ENCODE measurements at regions not wholly inside any gene's neighbourhood (a gene's known extent, or its start where the extent isn't known, plus 50 kb on each side); places are given as distances from the start of the nearest gene placed in this dataset.

DNA sequence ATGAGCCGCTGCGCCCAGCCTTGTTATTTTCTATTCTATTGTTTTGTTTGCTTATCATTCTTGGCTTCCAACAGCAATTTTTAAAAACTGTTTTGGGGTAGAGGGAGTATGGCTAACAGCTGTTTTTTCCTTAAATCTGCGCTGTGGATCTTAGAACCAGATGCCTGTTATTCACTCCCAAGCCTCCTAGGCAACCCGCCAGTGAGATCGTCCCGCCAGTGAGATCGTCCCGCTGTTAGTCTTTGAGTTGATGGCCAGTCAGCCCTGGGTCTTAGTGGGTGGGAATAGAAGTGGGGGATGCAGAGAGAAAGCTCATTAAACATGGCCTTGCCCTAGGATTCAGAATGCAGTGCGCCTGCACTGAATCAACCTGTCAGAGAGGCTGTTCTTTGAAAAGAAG lies 67.3 kb upstream of the BICD1 start (continued):
- TF ChIP-seq ATF3 (IDR thresholded peaks at IDR 0.05), result no peak
- no peak for TF ChIP-seq HNF4G (IDR thresholded peaks at IDR 0.05)
- no peak for TF ChIP-seq EGR1 (IDR thresholded peaks at IDR 0.05; ENCODE audit: low read depth in 2 of 2)

DNA sequence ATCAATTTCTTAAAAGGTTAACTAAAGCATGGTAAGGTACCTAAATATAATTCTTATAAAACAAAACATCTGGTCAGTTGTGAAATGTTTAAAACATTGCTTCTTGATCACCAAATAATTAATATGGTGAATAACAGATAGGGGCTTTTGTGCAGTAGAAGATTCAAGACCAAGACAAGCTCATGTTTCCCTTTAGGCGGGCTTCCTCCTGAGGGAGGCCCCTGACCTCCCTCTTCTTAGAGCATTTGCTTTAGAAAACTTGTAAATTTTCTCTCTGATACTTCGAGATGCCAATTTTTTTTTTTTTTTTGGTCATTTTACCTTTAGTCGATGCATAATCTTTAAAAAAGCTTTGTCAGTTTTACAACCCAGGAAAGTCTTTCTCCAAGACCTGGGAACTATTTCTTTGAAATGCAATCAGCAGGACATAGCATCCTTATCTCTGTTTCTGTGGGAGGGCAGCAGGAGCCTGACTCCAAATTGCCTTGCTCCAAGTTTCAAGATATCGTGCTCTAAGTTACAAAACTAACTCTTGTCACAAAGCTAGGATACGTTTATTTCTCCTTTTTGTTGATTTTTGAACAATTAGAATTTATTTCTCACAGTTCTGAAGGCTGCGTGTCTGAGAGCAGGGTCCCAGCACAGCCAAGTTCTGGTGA lies 66.6 kb upstream of the BICD1 start:
- H3K27me3 ChIP-seq (ENCODE audit: control insufficient read depth in 4 of 4, insufficient read depth in 4 of 4, low read length in 3 of 4), result no peaks in the 10 kb centered on the region
- no peak for DNase-seq (ENCODE audit: low spot score)
- H3K4me3 ChIP-seq (ENCODE audit: low read depth in 1 of 3, low read length in 3 of 3), result no peak overlapping the region
- TF ChIP-seq YY1 (IDR thresholded peaks at IDR 0.05), result no peak
- no peak for TF ChIP-seq CTCF (IDR thresholded peaks at IDR 0.05; ENCODE audit: low read depth, low read length, missing input control)
- no peak for TF ChIP-seq MAX (IDR thresholded peaks at IDR 0.05)
- TF ChIP-seq GABPA (IDR thresholded peaks at IDR 0.05 in 1 of 2, conservative IDR thresholded peaks at IDR 0.05 in 1 of 2), result no peak
- TF ChIP-seq HNF4G (IDR thresholded peaks at IDR 0.05), result no peak
- no peak for TF ChIP-seq EGR1 (IDR thresholded peaks at IDR 0.05; ENCODE audit: low read depth in 2 of 2)
- no peak for TF ChIP-seq TAF1 (conservative IDR thresholded peaks at IDR 0.05)
- no peak for TF ChIP-seq JUND (IDR thresholded peaks at IDR 0.05)
- no peak for TF ChIP-seq RXRA (IDR thresholded peaks at IDR 0.05)
- no peak for TF ChIP-seq HNF4A (conservative IDR thresholded peaks at IDR 0.05)
- no peak for TF ChIP-seq NR2F2 (IDR thresholded peaks at IDR 0.05)
- TF ChIP-seq ZBTB33 (IDR thresholded peaks at IDR 0.05), result no peak
- TF ChIP-seq FOXA1 (IDR thresholded peaks at IDR 0.05), result no peak
- TF ChIP-seq RAD21 (IDR thresholded peaks at IDR 0.05), result no peak
- no peak for TF ChIP-seq SP1 (IDR thresholded peaks at IDR 0.05)
- TF ChIP-seq, protein P1, sequence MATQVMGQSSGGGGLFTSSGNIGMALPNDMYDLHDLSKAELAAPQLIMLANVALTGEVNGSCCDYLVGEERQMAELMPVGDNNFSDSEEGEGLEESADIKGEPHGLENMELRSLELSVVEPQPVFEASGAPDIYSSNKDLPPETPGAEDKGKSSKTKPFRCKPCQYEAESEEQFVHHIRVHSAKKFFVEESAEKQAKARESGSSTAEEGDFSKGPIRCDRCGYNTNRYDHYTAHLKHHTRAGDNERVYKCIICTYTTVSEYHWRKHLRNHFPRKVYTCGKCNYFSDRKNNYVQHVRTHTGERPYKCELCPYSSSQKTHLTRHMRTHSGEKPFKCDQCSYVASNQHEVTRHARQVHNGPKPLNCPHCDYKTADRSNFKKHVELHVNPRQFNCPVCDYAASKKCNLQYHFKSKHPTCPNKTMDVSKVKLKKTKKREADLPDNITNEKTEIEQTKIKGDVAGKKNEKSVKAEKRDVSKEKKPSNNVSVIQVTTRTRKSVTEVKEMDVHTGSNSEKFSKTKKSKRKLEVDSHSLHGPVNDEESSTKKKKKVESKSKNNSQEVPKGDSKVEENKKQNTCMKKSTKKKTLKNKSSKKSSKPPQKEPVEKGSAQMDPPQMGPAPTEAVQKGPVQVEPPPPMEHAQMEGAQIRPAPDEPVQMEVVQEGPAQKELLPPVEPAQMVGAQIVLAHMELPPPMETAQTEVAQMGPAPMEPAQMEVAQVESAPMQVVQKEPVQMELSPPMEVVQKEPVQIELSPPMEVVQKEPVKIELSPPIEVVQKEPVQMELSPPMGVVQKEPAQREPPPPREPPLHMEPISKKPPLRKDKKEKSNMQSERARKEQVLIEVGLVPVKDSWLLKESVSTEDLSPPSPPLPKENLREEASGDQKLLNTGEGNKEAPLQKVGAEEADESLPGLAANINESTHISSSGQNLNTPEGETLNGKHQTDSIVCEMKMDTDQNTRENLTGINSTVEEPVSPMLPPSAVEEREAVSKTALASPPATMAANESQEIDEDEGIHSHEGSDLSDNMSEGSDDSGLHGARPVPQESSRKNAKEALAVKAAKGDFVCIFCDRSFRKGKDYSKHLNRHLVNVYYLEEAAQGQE (IDR thresholded peaks at IDR 0.05), result no peak
- 61% methylated on average over 6 of the region's 6 CpGs for WGBS
- H3K9ac ChIP-seq (ENCODE audit: low read depth in 1 of 2, low read length in 2 of 2), result no peak overlapping the region
- no peaks in the 10 kb centered on the region for H3K4me1 ChIP-seq (ENCODE audit: control insufficient read depth in 4 of 4, insufficient read depth in 4 of 4, low read length in 3 of 4)
- no peaks in the 10 kb centered on the region for H3K36me3 ChIP-seq (ENCODE audit: control insufficient read depth in 4 of 4, insufficient read depth in 3 of 4, low read depth in 1 of 4, low read length in 3 of 4)
- no peak overlapping the region for H3K27ac ChIP-seq (ENCODE audit: low read depth in 1 of 2, low read length in 2 of 2)
- H3K9me3 ChIP-seq (ENCODE audit: control insufficient read depth in 4 of 4, low read length in 3 of 4), result peaks cover 5 to 13% (median 6%) of the 10 kb centered on the region in 4 donors
